ENCODE measurements at regions not wholly inside any gene's neighbourhood (a gene's known extent, or its start where the extent isn't known, plus 50 kb on each side); places are given as distances from the start of the nearest gene placed in this dataset.

GRCh38 chr12:45587877-45588533 is 141.5 kb upstream of the ARID2 start:
- no peaks in the 10 kb centered on the region for H3K27me3 ChIP-seq
- H3K4me1 ChIP-seq = no peaks in the 10 kb centered on the region
- TF ChIP-seq POLR2A (IDR thresholded peaks at IDR 0.05) (no peak), EP300 (IDR thresholded peaks at IDR 0.05) (no peak), POLR2AphosphoS5 (IDR thresholded peaks at IDR 0.05) (no peak)
- TF ChIP-seq, protein P1, sequence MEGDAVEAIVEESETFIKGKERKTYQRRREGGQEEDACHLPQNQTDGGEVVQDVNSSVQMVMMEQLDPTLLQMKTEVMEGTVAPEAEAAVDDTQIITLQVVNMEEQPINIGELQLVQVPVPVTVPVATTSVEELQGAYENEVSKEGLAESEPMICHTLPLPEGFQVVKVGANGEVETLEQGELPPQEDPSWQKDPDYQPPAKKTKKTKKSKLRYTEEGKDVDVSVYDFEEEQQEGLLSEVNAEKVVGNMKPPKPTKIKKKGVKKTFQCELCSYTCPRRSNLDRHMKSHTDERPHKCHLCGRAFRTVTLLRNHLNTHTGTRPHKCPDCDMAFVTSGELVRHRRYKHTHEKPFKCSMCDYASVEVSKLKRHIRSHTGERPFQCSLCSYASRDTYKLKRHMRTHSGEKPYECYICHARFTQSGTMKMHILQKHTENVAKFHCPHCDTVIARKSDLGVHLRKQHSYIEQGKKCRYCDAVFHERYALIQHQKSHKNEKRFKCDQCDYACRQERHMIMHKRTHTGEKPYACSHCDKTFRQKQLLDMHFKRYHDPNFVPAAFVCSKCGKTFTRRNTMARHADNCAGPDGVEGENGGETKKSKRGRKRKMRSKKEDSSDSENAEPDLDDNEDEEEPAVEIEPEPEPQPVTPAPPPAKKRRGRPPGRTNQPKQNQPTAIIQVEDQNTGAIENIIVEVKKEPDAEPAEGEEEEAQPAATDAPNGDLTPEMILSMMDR (IDR thresholded peaks at IDR 0.05) = no peak
- H3K9me3 ChIP-seq = no peaks in the 10 kb centered on the region
- no peaks in the 10 kb centered on the region for H3K36me3 ChIP-seq
- no peak for DNase-seq
- intact Hi-C loops (cut with DNase I) = no loop called here
- no peak overlapping the region for H3K27ac ChIP-seq
- no peak overlapping the region for H3K4me3 ChIP-seq
- WGBS, 2 donors = 30 to 77% methylated on average over 3 of the region's 3 CpGs

GRCh38 chr12:45590646-45591045 is 138.9 kb upstream of the ARID2 start:
- Histone ChIP-seq H3K27ac (no peak overlapping the region), H3K9me3 (no peaks in the 10 kb centered on the region), H3K36me3 (no peaks in the 10 kb centered on the region), H3K4me3 (no peak overlapping the region), H3K4me1 (no peaks in the 10 kb centered on the region), H3K27me3 (no peaks in the 10 kb centered on the region)
- WGBS, 2 donors = 81 to 86% methylated on average over 2 of the region's 2 CpGs
- no peak for DNase-seq
- intact Hi-C loops (cut with DNase I) = no loop called here
- TF ChIP-seq POLR2A (IDR thresholded peaks at IDR 0.05) (no peak), POLR2AphosphoS5 (IDR thresholded peaks at IDR 0.05) (no peak), EP300 (IDR thresholded peaks at IDR 0.05) (no peak)
- TF ChIP-seq, protein P1 (IDR thresholded peaks at IDR 0.05) = no peak

- no peak for DNase-seq
- Histone ChIP-seq H3K4me1 (no peaks in the 10 kb centered on the region), H3K27ac (no peak overlapping the region), H3K4me3 (no peak overlapping the region), H3K9me3 (no peaks in the 10 kb centered on the region), H3K27me3 (no peaks in the 10 kb centered on the region), H3K36me3 (no peaks in the 10 kb centered on the region)
- WGBS, 2 donors = 25 to 73% methylated on average over 5 of the region's 5 CpGs
- TF ChIP-seq EP300 (IDR thresholded peaks at IDR 0.05) (no peak), POLR2AphosphoS5 (IDR thresholded peaks at IDR 0.05) (no peak), POLR2A (IDR thresholded peaks at IDR 0.05) (no peak)
- TF ChIP-seq, protein P1 (IDR thresholded peaks at IDR 0.05) = no peak
- intact Hi-C loops (cut with DNase I) = no loop called here
Measured at GRCh38 chr12:45591635-45592034, 137.9 kb upstream of the ARID2 start.

- no peak overlapping the region for H3K4me3 ChIP-seq
- no peaks in the 10 kb centered on the region for H3K36me3 ChIP-seq
- TF ChIP-seq, protein P1 (IDR thresholded peaks at IDR 0.05) = no peak
- TF ChIP-seq EP300 (IDR thresholded peaks at IDR 0.05) (no peak), POLR2A (IDR thresholded peaks at IDR 0.05) (no peak), POLR2AphosphoS5 (IDR thresholded peaks at IDR 0.05) (no peak)
- 96 to 98% methylated on average over 1 of the region's 1 CpG for WGBS, 2 donors
- H3K4me1 ChIP-seq = peaks cover 0 to 19% (median 3%) of the 10 kb centered on the region in 4 donors
- no peak overlapping the region for H3K27ac ChIP-seq
- no peaks in the 10 kb centered on the region for H3K9me3 ChIP-seq
- intact Hi-C loops (cut with DNase I) = no loop called here
- H3K27me3 ChIP-seq = no peaks in the 10 kb centered on the region
- no peak for DNase-seq
Measured at GRCh38 chr12:45596366-45596765, 133.1 kb upstream of the ARID2 start.

- no peak overlapping the region for H3K4me3 ChIP-seq
- no peaks in the 10 kb centered on the region for H3K9me3 ChIP-seq
- WGBS, 2 donors = 65 to 88% methylated on average over 2 of the region's 2 CpGs
- no peak overlapping the region for H3K27ac ChIP-seq
- intact Hi-C loops (cut with DNase I) = no loop called here
- H3K27me3 ChIP-seq = no peaks in the 10 kb centered on the region
- no peaks in the 10 kb centered on the region for H3K36me3 ChIP-seq
- DNase-seq = no peak
- peaks cover 0 to 19% (median 3%) of the 10 kb centered on the region in 4 donors for H3K4me1 ChIP-seq
- TF ChIP-seq, protein P1 (IDR thresholded peaks at IDR 0.05) = no peak
- TF ChIP-seq EP300 (IDR thresholded peaks at IDR 0.05) (no peak), POLR2A (IDR thresholded peaks at IDR 0.05) (no peak), POLR2AphosphoS5 (IDR thresholded peaks at IDR 0.05) (no peak)
Measured at GRCh38 chr12:45598336-45598735, 131.2 kb upstream of the ARID2 start.

Measured in sigmoid colon (tissue), 6 donors.